Spleen (tissue), 11 donors: ENCODE measurements at regions not wholly inside any gene's neighbourhood (a gene's known extent, or its start where the extent isn't known, plus 50 kb on each side); places are given as distances from the start of the nearest gene placed in this dataset.

Experiments
- DNase-seq: peaks from one replicate; pipeline ENCODE4 v3.0.0-alpha.2; 2020
- H3K27ac ChIP-seq, 8 donors: fragments of 200-600 bp; sonication (generic) in 7 of 8; 1 replicate in 4 of 8; 2 replicates in 4 of 8; pipeline versions ENCODE4 v1.5.0 to v1.8.0; 2016 to 2021; ENCODE audit warnings: inconsistent platforms in 4 of 8, mild to moderate bottlenecking in 4 of 8, moderate library complexity in 1 of 8
- H3K27me3 ChIP-seq, 7 donors: fragments of 200-600 bp; sonication (generic) in 6 of 7; replicated peaks in 1 of 7; 1 replicate in 4 of 7; 2 replicates in 3 of 7; pipeline versions ENCODE4 v1.5.0 to v1.8.0; 2016 to 2021; ENCODE audit warnings: inconsistent platforms in 3 of 7, mild to moderate bottlenecking in 1 of 7
- H3K36me3 ChIP-seq, 6 donors: fragments of 200-600 bp; sonication (generic) in 5 of 6; 1 replicate in 4 of 6; 2 replicates in 2 of 6; pipeline versions ENCODE4 v1.5.0 to v1.8.0; 2016 to 2021; ENCODE audit warnings: inconsistent platforms in 2 of 6
- H3K4me1 ChIP-seq, 6 donors: fragments of 200-600 bp; sonication (generic) in 5 of 6; 1 replicate in 3 of 6; 2 replicates in 3 of 6; pipeline versions ENCODE4 v1.5.0 to v1.8.0; 2016 to 2021; ENCODE audit warnings: inconsistent platforms in 3 of 6
- H3K4me3 ChIP-seq, 8 donors: fragments of 200-600 bp; sonication (generic) in 7 of 8; 1 replicate in 4 of 8; 2 replicates in 4 of 8; pipeline versions ENCODE4 v1.5.0 to v1.8.0; 2016 to 2021; ENCODE audit warnings: inconsistent platforms in 4 of 8, mild to moderate bottlenecking in 4 of 8, moderate library complexity in 2 of 8
- H3K9me3 ChIP-seq, 8 donors: fragments of 200-600 bp; sonication (generic) in 7 of 8; 1 replicate in 4 of 8; 2 replicates in 4 of 8; pipeline versions ENCODE4 v1.5.0 to v1.8.0; 2016 to 2021; ENCODE audit warnings: inconsistent platforms in 4 of 8
- CTCF ChIP-seq, 11 experiments: fragments of 200-600 bp in 7 of 11; fragments of 450-650 bp in 4 of 11; sonication (generic) in 4 of 11; IDR thresholded peaks in 8 of 11; conservative IDR thresholded peaks in 3 of 11; 1 replicate in 7 of 11; 2 replicates in 4 of 11; pipeline versions ENCODE4 v1.4.0 to v1.8.0; 2016 to 2021; ENCODE audit warnings: antibody characterized with exemption in 11 of 11, inconsistent platforms in 4 of 11, mild to moderate bottlenecking in 1 of 11
- POLR2A ChIP-seq, 3 donors: fragments of 450-650 bp; IDR thresholded peaks; one replicate each; pipeline ENCODE4 v1.5.1; 2017; ENCODE audit warnings: antibody characterized with exemption in 3 of 3, mild to moderate bottlenecking in 1 of 3
- POLR2AphosphoS5 ChIP-seq, 3 donors: sonication (generic); formaldehyde crosslinking; IDR thresholded peaks; one replicate each; pipeline ENCODE4 v1.5.1; 2017; ENCODE audit warnings: antibody characterized with exemption in 3 of 3
- WGBS, 5 donors: extraction: QIAGEN DNeasy Blood & Tissue Kit in 3 of 5; methylation state at CpG; one replicate each; pipeline versions ENCODE4 v1.1.5 to v1.1.7; 2013 to 2018; 5-methylcytosine and 5-hydroxymethylcytosine counted together
- intact Hi-C: fragments of 100-400 bp; cut with DNase I; formaldehyde crosslinking; loops from one replicate; pipeline ENCODE4 v1.15.0; 2023; ENCODE audit warnings: low total_unique reads
- donor health status: healthy with polysubstance abuse.
- donor health status: DM: no; HTN: no; CAD: no; lungs with moderate emphysema.
- donor health status: DM: no; HTN: no; CAD: no.
- donor health status: Bipolar disorder and iron deficiency.
- donor health status: healthy.
- donor health status: DM: no; HTN: no; CAD: no.
- donor health status: DM: yes; HTN: yes; CAD: no.

- H3K27me3 ChIP-seq = no peaks in the 10 kb centered on the region
- 87 to 97% (median 93%) methylated on average over 2 of the region's 2 CpGs for WGBS, 5 donors
- H3K9me3 ChIP-seq = peaks cover 0 to 11% (median 0%) of the 10 kb centered on the region in 8 donors
- DNase-seq = no peak
- H3K4me1 ChIP-seq = no peaks in the 10 kb centered on the region
- TF ChIP-seq POLR2AphosphoS5 (IDR thresholded peaks at IDR 0.05) (no peak), POLR2A (IDR thresholded peaks at IDR 0.05) (no peak), CTCF (IDR thresholded peaks at IDR 0.05 in 8 of 11, conservative IDR thresholded peaks at IDR 0.05 in 3 of 11) (no peak)
- H3K27ac ChIP-seq = no peak overlapping the region
- intact Hi-C loops = no loop called here
- H3K36me3 ChIP-seq = no peaks in the 10 kb centered on the region
- no peak overlapping the region for H3K4me3 ChIP-seq
These were observed 274.0 kb upstream of the ADAMTS5 start for GRCh38 chr21:27240839-27241238.

GRCh38 chr21:27233514-27234115 lies 266.7 kb upstream of the ADAMTS5 start:
- Histone ChIP-seq H3K36me3 (no peaks in the 10 kb centered on the region), H3K9me3 (no peaks in the 10 kb centered on the region), H3K27me3 (no peaks in the 10 kb centered on the region), H3K4me1 (no peaks in the 10 kb centered on the region), H3K4me3 (no peak overlapping the region), H3K27ac (no peak overlapping the region)
- WGBS, 5 donors = 64 to 94% (median 93%) methylated on average over 2 of the region's 2 CpGs
- intact Hi-C loops = no loop called here
- no peak for TF ChIP-seq POLR2A (IDR thresholded peaks at IDR 0.05)
- TF ChIP-seq CTCF (IDR thresholded peaks at IDR 0.05 in 8 of 11, conservative IDR thresholded peaks at IDR 0.05 in 3 of 11) = no peak
- no peak for TF ChIP-seq POLR2AphosphoS5 (IDR thresholded peaks at IDR 0.05)
- DNase-seq = no peak

DNA sequence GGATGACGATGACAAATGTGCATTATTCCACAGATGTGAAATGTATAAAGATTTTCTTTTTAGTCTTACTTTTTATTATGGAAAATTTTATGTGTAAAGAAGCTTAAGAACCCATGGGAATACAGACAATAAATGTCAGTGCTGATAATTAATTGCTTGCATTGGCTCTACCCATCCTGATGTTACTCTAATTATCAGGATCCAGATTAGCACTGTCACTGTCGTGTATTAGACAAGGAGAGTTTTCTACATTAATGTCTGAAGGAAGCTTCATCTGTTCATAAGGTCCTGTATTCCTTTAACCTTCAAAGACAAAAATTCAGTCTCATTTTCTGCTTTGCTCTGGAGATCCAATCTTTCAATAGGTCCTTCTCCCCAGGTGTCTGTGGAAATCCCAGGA lies 259.1 kb upstream of the ADAMTS5 start:
- no peaks in the 10 kb centered on the region for H3K4me1 ChIP-seq
- peaks cover 0 to 3% (median 0%) of the 10 kb centered on the region in 8 donors for H3K9me3 ChIP-seq
- H3K27ac ChIP-seq = no peak overlapping the region
- no peak for DNase-seq
- intact Hi-C loops = no loop called here
- 83 to 92% (median 85%) methylated on average over 2 of the region's 2 CpGs for WGBS, 5 donors
- no peaks in the 10 kb centered on the region for H3K27me3 ChIP-seq
- TF ChIP-seq POLR2A (IDR thresholded peaks at IDR 0.05) (no peak), CTCF (IDR thresholded peaks at IDR 0.05 in 8 of 11, conservative IDR thresholded peaks at IDR 0.05 in 3 of 11) (no peak), POLR2AphosphoS5 (IDR thresholded peaks at IDR 0.05) (no peak)
- no peak overlapping the region for H3K4me3 ChIP-seq
- no peaks in the 10 kb centered on the region for H3K36me3 ChIP-seq

GRCh38 chr21:27225151-27225550 lies 258.3 kb upstream of the ADAMTS5 start:
- intact Hi-C loops = no loop called here
- Histone ChIP-seq H3K36me3 (no peaks in the 10 kb centered on the region), H3K9me3 (peaks cover 0 to 3% (median 0%) of the 10 kb centered on the region in 8 donors), H3K27me3 (no peaks in the 10 kb centered on the region), H3K4me3 (no peak overlapping the region), H3K4me1 (no peaks in the 10 kb centered on the region), H3K27ac (no peak overlapping the region)
- no peak for DNase-seq
- no peak for TF ChIP-seq POLR2A (IDR thresholded peaks at IDR 0.05)
- no peak for TF ChIP-seq CTCF (IDR thresholded peaks at IDR 0.05 in 8 of 11, conservative IDR thresholded peaks at IDR 0.05 in 3 of 11)
- no peak for TF ChIP-seq POLR2AphosphoS5 (IDR thresholded peaks at IDR 0.05)
